ENCODE measurements at regions not wholly inside any gene's neighbourhood (a gene's known extent, or its start where the extent isn't known, plus 50 kb on each side); places are given as distances from the start of the nearest gene placed in this dataset.

GRCh38 chrX:33784548-33784947, 347.6 kb downstream of the FAM47A start:
- TF ChIP-seq MTA3 (IDR thresholded peaks at IDR 0.05; ENCODE audit: borderline replicate concordance) (no peak), TAF1 (IDR thresholded peaks at IDR 0.05; ENCODE audit: control insufficient read depth, extremely low read depth, insufficient read depth, low read length, severe bottlenecking) (no peak), CHD4 (IDR thresholded peaks at IDR 0.05; ENCODE audit: insufficient read depth, insufficient replicate concordance, low read depth, low read length, poor library complexity, severe bottlenecking) (no peak), PKNOX1 (IDR thresholded peaks at IDR 0.05) (no peak), HBP1 (CRISPR knock-in tag; IDR thresholded peaks at IDR 0.05) (no peak), SMARCE1 (IDR thresholded peaks at IDR 0.05) (no peak), SP1 (CRISPR knock-in tag; IDR thresholded peaks at IDR 0.05) (no peak), MAFK (IDR thresholded peaks at IDR 0.05; ENCODE audit: low read length) (no peak), TSHZ1 (CRISPR knock-in tag; IDR thresholded peaks at IDR 0.05) (no peak), MXI1 (IDR thresholded peaks at IDR 0.05; ENCODE audit: low read depth, low read length) (no peak), KAT8 (IDR thresholded peaks at IDR 0.05; ENCODE audit: low read depth) (no peak), SRF (CRISPR knock-in tag; IDR thresholded peaks at IDR 0.05) (no peak), ZBTB26 (CRISPR knock-in tag; IDR thresholded peaks at IDR 0.05) (no peak)
